H1 (cell line): ENCODE measurements at regions not wholly inside any gene's neighbourhood (a gene's known extent, or its start where the extent isn't known, plus 50 kb on each side); places are given as distances from the start of the nearest gene placed in this dataset.

ENCODE experiments used
- CHD7 ChIP-seq: fragments of 300-600 bp; sonication (generic); IDR thresholded peaks from 2 replicates; pipeline ENCODE4 v1.7.1; 2012; ENCODE audit warnings: low read length, moderate library complexity, mild to moderate bottlenecking, inconsistent platforms; ENCODE audit not compliant: insufficient replicate concordance

- no peak for TF ChIP-seq CHD7
Observed at GRCh38 chr14:85276161-85276978, 253.6 kb upstream of the FLRT2 start (continued).
